HG03175 (cell line): ENCODE measurements at regions not wholly inside any gene's neighbourhood (a gene's known extent, or its start where the extent isn't known, plus 50 kb on each side); places are given as distances from the start of the nearest gene placed in this dataset.
"Not testable (repeated sequence)": the region's sequence is repeated elsewhere in the genome, so short reads cannot be mapped to it uniquely, and the experiment has no call there.

Experiments
- ATAC-seq: cut with Tn5 transposase; IDR thresholded peaks from one replicate; pipeline ENCODE4 v1.9.1; 2021; ENCODE audit warnings: mild to moderate bottlenecking, moderate library complexity; ENCODE audit not compliant: unreplicated experiment

DNA sequence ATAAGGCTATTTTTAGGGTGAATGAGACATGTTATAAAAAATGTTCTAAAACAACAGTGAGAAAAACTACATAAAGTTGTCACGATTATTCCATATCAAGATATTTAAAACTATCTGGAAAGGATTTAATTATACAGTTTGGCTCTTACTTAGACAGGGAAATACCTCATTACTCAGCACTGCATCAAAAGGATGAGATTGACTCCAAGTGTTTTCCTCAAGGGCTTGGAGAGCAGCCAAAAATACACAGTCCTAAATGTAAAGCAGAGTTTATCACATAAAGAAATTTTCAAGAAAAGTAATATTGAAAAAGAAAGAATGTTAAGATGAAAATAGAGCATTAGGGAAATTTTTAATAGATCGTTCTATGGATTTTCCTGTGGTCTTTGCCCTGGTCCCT is 285.5 kb upstream of the NETO1 start:
- no peak for ATAC-seq

DNA sequence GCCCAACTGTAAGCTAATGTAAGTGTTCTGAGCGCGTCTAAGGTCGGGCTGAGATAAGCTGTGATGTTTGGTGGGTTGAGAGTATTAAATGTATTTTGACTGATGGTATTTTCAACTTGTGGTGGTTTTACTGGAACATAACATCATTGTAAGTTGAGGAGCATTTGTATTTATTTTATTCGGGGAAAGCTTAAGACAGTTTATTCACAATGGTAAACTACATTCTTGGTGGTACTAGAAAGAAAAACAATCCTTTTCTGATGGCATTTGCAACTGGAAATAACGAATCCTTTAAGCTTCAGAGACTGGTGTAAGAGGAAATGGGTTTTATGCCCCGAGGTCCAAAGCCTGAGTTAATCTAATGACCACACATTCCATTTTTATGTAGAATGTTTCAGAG is 283.3 kb upstream of the NETO1 start:
- no peak for ATAC-seq

DNA sequence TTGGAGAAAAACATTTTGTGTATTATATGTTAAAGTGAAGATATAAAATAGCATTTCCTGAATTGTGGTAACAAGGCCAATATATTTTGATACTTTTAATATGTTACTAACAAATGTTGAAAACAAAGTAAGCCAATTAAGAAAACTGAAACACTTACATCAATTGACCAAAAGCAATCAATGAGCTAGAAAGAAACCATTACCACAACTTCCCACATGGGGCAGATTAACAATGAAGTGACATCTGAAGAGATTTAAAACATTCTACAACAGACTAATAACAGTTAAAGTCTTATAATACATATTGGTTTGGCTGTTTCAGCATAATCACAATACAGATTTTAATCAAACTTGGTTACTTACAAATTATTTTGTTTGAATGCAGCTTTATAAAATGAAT is 282.4 kb upstream of the NETO1 start:
- ATAC-seq, result no peak

DNA sequence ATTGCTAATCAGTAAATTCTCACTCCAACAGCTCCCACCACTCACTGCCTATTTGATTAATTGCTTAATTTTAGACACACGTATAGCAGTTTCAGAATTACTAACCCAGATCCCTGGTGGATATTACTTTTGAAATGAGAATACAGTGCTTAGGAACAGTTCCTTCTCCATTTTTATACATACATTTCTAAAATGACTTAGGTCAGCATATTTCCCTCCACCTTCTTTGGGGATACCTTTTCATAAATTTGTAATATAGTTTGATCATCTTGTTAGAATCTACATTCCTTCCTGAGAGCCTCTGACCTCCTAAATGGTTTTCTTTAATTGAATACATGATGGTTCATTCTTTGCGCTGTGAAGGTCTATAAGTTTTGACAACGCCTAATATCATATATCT is 279.8 kb upstream of the NETO1 start:
- no peak for ATAC-seq

DNA sequence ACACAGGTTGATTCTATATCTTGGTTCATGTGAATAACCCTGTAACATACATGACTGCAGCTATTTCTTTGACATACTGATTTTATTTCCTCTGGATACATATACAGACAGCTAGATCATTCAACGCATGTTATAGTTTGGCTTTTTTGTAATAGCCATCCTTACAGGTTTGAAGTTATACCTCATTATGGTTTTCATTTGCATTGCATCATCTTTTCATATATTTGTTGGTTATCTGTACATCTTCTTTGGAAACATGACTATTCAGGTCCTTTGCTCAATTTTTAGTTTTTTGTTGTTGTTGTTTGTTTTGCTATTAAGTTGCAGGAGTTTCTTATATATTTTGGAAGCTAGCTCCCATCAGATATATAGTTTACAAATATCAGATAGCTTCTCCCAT is 276.2 kb upstream of the NETO1 start:
- no peak for ATAC-seq

DNA sequence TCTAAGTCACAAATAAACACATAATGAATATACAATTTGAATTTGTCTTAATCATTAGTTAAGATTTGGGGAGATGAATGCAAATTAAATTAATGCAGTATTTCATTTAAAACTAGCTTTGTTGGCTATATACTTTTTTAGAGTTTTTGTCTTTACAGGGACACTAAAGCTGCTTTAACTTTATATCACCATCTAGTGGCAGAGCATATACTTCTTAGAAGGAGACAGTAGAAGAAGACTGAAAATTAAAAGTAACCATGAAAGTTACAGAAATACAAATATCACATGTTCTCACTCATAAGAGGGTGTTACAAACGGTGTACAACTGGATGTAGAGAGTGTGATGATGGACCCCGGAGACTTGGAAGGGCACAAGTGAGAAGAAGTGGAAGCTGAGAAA is 268.3 kb upstream of the NETO1 start:
- peak; percentile 77 for ATAC-seq

DNA sequence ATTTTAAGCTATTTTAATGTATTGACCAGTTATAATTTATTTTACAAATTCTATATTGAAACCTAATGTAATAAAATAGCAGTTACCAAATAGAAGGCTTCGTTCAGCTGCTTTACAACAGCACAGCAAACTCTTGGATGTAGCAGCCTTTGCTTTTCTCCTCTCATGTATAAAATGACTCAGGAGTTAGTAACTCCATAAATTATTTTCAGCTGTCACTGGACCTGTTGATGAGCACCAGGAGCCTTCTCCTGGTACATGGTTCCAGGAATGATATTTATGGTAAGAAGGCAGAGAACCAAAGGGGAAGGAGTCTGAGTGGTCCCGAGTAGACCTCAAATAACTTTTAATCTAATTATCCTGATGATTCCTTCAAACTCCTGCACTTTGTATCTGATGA is 256.4 kb upstream of the NETO1 start:
- ATAC-seq, result no peak

DNA sequence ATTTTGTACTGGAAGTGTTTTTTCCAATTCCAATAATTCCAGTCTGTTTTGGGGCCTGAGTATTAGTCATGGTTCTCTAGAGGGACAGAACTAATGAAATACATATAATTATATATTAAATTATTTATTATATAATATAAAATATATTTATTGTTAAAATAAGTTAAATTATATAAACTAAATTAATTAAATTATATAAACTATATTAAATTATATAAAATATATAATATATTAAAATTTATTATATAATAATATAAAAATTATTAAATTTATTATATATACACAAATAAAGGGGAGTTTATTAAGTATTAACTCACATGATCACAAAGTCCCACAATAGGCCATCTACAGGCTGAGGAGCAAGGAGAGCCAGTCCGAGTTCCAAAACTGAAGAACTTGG is 253.4 kb upstream of the NETO1 start:
- no peak for ATAC-seq

DNA sequence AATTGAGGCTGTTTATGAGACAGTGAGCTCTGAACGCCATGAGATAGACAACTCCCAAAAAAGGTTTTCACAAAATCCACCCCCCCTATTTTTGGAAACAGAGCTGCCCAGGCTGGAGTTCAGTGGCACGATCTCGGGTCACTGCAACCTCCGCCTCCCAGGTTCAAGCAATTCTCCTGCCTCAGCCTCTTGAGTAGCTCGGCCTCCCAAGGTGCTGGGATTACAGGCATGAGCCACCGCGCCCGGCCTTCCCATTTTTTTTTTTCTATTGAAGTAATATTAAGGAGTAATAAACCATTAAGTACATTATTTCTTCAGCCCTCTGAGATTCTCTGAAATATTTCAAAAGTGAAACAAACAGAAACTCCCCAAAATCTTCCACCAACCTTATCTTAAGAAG is 252.8 kb upstream of the NETO1 start:
- no peak for ATAC-seq

DNA sequence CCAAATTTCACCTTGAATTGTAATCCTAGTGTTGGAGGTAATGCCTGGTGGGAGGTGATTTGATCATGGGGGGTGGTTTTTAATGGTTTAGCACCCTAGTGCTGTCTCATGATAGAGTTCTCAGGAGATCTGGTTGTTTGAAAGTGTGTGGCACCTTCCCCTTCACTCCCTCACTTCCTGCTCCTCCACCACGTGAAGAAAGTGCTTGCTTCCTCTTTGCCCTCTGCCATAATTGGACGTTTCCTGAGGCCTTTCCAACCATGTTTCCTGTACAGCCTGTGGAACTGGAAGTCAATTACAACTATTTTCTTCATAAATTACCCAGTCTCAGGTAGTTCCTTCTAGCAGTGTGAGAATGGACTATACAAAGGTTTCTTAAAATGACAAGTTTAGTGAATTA is 251.8 kb upstream of the NETO1 start:
- ATAC-seq, result no peak

DNA sequence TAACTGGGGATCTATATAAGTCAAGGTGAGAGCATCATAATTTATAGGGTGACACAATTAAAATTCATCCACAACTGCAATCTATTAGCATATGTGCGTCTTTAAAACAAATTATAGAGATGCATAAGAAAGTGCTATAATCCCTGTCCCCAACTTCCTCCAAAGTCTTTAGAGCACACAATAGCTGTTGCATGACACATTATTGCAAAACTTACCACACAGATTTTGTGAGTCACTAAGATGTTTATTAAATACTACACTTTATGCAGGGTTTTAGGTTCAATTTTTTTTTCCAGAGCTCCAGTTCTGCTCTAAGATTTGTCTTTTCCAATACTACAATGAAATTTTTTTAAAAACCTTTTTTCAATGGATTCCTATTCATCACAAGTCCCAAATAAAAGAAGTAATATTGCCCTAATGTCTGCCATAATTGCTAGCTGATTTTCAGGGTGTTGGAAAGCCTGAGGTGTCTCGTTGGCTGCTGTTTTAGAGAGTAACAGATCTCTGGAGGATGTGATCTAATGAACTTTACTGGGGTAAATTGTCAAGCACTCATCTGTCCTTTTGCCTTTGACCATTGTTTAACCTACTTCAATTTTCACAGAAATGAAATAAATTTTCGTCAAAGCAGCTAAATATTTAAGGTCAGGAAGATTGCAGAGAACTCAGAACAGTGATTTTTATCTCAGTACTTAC is 250.5 kb upstream of the NETO1 start:
- no peak for ATAC-seq

DNA sequence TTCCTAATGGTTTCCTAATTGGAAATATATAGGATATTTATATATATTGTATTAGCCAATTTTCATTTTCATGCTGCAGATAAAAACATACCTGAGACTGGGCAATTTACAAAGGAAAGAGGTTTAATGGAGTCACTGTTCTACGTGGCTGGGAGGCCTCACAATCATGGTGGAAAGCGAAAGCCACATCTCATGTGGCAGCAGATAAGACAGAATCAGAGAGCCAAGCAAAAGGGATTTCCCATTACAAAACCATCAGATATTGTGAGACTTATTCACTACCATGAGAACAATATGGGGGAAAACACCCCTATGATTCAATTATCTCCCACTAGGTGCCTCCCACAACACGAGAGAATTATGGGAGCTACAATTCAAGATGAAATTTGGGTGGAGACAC is 242.5 kb upstream of the NETO1 start:
- no peak for ATAC-seq

DNA sequence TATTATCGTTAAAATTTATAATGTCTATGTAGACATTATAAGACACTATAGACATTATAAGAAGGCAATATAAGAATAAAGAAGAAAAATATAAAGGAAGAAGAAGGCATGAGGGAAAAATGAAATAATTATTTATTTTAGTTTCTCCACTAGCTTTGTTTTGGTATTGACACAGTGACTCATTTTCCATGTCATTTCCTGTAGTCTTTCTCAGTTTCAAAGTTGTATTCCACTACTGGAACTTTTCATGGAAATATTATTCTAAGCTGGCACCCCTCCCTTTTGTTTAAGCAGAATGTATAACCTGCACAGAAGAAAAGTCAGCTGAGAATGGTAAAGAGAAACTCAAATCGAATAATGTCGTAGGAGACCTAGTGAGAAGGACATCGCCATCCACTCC is 234.2 kb upstream of the NETO1 start:
- ATAC-seq, result no peak

DNA sequence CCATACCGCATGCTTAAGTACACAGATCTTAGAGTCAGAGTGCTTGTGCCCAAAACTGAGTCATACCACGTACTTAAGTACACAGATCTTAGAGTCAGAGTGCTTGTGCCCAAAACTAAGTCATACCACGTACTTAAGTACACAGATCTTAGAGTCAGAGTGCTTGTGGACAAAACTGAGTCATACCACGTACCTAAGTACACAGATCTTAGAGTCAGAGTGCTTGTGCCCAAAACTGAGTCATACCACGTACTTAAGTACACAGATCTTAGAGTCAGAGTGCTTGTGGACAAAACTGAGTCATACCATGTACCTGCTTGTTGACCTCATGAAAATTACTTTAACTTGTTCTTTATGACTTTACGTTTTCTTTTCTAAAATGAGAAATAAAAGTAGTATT is 233.7 kb upstream of the NETO1 start:
- not testable (repeated sequence) for ATAC-seq

DNA sequence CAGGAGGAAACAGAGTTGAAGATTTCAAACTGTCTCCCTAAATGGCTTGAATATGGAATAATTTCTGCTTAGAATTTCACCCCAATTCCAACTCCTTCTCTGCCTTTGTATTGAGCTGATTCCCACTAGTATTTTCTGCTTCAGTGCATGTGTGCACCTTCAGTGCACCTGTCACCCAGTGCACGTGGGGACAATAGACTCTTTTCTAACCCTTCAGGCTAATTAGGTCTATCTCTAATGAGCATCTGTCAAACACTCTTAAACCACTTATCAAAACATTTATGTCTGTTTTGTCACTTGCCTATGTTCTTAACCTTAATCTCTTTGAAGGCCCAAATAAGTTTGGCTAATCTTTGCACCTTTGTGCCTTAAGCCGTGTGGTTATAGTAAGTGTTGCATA is 232.0 kb upstream of the NETO1 start:
- ATAC-seq, result no peak

DNA sequence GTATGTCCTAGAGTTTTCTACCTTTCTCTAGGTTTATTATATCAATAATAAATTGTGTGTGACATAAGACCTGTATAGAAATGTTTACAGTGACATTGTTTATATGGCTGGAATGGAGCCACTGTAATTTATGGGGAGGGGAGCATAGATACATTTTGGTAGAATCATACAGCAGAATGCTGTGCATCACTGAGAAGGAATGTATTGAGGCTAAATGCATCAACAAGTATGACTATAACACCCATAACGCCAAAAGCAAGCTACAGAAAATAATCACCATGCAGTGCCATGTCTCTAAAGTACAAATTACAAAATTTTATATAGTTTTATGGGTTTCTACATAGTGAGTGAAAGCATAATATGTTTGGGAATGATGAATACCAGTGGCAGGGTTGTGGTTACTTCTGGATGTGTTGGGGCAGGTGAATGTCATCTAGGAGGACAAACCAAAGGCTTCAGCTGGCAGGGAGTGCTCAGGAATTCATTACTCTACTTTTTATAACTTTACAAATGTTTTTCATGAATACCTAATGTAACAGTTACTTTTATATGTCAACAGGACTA is 226.0 kb upstream of the NETO1 start:
- ATAC-seq, result no peak

DNA sequence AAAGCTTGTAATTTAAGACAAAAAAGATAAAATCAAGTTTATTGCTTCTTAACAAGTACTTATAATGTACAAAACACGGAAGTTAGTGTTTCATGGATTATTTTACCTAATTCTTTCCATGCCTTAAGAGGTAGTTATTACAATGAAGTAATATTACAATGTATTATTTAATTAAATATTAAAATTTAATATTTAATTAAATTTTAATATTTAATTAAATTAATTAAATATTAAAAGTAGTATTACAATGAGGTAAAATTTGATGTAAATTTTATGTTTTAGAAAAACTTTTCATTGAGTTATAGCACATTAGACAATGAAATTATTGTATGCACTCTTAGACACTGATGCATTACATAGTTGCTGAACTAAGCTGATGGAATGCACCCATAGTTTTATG is 220.7 kb upstream of the NETO1 start:
- ATAC-seq, result no peak

DNA sequence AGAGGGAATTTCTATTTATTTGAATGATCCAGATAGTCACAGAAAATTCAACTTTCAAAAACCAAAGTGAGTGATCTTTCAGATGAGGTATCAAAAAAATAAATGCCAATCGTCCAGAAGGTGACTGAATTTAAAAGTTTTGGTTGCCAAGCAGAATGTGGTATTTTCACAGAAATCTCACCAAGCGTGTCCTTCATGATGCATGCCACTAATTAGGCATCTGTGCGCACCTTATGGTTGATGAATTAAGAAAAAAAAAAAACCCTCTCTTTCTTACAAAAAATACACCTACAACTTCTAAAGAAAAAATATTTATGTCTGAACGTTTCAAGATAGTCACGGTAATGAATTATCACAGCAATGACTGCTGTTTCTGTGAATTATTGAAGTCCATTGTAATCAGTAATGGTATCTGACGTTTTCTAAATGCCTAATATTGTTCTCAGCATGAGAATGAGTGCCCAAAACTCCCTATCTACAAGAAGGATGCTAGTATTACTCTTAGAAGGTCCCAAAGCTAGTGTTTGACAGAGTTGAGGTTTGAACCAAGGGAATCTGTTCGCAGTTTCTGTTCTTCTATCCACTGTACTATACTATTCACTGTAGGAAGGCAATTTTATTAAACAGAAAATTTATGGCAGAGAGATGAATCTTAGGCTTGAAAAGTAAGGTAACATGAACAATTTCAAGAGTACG is 219.6 kb upstream of the NETO1 start:
- ATAC-seq, result no peak

DNA sequence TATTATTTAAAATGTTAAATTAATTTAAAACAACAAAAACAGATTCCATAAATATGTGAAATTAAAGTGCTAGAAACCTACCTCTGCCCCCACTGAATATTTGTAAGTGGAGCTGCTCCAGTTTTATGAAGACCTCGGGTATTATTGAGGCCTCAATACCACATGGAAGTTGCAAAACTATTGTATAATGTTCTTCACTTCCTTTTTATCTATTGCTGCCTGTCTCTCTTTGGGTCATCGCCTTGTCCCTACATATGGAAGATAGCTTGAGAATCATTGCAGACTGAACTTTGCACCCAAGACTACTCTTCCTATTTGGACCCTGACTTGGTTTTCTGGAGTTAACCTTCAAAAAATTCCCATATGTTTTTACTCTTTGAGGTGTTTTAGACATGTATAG is 212.1 kb upstream of the NETO1 start:
- ATAC-seq, result no peak

DNA sequence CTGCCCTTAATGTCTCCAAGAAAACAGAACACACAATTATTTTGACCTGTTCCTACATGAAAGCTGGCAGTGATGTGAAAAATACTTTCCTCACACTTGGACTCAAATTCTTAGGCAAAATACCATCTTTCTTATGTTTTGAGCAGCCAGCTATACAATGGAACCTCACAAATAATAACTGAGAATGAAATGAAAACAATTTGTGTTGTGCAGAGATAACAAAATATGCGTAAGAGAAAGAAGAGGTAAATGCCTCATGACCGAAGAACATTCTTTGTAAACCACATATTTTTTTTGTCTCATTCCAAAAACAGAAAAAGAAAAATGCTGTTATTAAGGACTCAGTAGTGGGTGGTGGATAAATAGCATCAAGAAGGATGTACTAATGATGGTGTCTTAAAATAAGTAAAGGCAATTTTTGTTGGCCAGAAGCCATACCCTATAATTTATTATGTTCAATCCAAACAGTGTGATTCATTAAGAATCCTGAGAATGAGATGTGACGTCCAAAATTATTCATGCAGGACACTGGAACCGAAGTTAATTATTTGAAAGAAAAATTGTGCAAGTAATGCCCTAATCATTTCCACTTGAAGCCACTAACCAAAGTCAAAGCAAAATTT is 193.0 kb upstream of the NETO1 start:
- no peak for ATAC-seq

DNA sequence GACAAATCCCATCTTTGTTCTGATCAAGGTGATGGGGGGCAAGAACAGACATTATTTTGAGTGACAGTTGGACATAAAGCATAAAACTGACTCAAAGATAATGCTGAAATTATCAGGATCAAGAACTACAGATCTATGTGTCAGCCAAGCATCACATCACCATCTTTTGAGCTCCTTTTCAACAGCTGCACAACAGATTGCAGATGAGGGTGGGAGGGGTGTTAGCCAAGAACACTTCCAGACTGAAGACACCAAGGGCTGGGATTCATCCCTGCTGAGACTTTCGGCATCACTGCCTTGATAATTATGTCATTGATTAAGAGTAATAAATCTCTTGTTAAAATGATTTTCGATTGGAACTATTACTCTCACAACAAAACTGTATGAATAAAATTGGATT is 191.5 kb upstream of the NETO1 start:
- ATAC-seq, result no peak

DNA sequence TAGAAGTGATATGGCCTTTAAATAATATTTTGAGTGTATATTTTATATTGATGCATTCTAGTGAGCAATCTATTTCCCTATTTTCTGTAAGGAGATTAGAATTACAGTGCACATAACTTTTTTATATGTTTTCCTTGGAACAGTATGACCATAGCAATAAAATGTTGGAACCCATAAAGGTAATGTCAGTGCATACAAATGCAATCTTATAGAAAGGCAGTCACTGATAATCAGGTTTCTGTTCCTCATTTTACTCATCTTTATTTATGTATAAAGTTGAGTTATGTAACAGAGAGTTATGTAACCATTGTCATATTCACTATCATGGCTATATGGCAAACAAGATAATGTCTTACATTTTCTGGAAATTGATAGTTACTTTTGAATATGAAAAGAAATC is 179.9 kb upstream of the NETO1 start:
- ATAC-seq, result peak; percentile 76
